ENCODE measurements at regions not wholly inside any gene's neighbourhood (a gene's known extent, or its start where the extent isn't known, plus 50 kb on each side); places are given as distances from the start of the nearest gene placed in this dataset.

DNA sequence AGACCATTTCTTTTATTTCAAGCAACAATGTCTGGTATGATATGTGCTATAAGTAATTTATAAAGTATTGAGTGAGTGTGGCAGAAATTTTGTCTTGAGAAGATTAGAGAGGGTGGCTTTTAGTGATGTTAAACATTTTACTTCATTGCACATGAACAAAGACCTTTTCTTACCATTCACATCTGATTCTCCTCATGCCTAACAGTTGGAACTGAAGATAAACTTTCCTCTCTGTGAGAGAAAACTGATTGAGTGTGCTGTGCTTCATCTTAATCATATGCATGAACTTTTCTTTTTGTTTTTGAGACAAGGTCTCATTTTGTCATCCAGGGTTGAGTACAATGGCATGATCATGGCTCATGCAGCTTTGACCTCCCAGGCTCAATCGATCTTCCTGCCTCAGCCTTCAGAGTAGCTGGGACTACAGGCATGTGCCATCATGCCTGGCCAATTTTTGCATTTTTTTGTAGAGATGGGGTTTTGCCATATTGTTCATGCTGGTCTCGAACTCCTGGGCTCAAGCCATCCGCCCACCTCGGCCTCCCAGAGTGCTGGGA, 377.7 kb upstream of the GOLIM4 start:
- Histone ChIP-seq H3K4me3 (ENCODE audit: insufficient read depth, low read depth, low read length) (no peak overlapping the region), H2AFZ (replicated peaks; ENCODE audit: low read length, poor library complexity) (no peak overlapping the region), H2BK20ac (ENCODE audit: low read depth, low read length) (no peak overlapping the region), H4K5ac (ENCODE audit: low read depth, low read length) (no peak overlapping the region), H3K9me1 (ENCODE audit: insufficient read depth, low read length) (no peaks in the 10 kb centered on the region), H2BK120ac (ENCODE audit: low read depth, low read length) (no peak overlapping the region), H4K20me1 (ENCODE audit: insufficient read depth, low read length) (no peaks in the 10 kb centered on the region), H2AK5ac (ENCODE audit: low read depth, low read length) (no peak overlapping the region), H3K9me3 (ENCODE audit: control insufficient read depth, insufficient read depth, low read length) (no peaks in the 10 kb centered on the region), H3K18ac (ENCODE audit: low read depth, low read length) (no peak overlapping the region), H3K4ac (ENCODE audit: low read depth, low read length) (no peak overlapping the region), H3K4me2 (ENCODE audit: low read depth, low read length) (no peak overlapping the region), H3K27me3 (ENCODE audit: control insufficient read depth, insufficient read depth, low read length) (no peaks in the 10 kb centered on the region), H3K23ac (ENCODE audit: low read depth, low read length) (no peak overlapping the region), H2BK15ac (ENCODE audit: low read depth, low read length) (no peak overlapping the region), H3K9ac (ENCODE audit: low read depth, low read length) (no peak overlapping the region), H2BK5ac (ENCODE audit: low read depth, low read length, poor library complexity, severe bottlenecking) (no peak overlapping the region), H3K79me1 (ENCODE audit: low read depth in 1 of 2, low read length in 2 of 2) (no peaks in the 10 kb centered on the region), H4K8ac (ENCODE audit: low read depth in 2 of 2, low read length in 2 of 2) (no peak overlapping the region), H3K14ac (replicated peaks; ENCODE audit: low read depth, low read length) (no peak overlapping the region), H3K4me1 (ENCODE audit: control insufficient read depth, insufficient read depth, low read length) (no peaks in the 10 kb centered on the region), H3K36me3 (ENCODE audit: control insufficient read depth, insufficient read depth, low read length) (no peaks in the 10 kb centered on the region), H3K27ac (ENCODE audit: insufficient read depth, low read length) (no peak overlapping the region), H3K56ac (ENCODE audit: extremely low read depth, insufficient read depth, low read length) (no peak overlapping the region), H4K91ac (ENCODE audit: insufficient read depth, low read depth, low read length) (no peak overlapping the region), H2AK9ac (replicated peaks; ENCODE audit: low read depth, low read length, poor library complexity) (no peak overlapping the region)
- TF ChIP-seq MAFK (IDR thresholded peaks at IDR 0.05; ENCODE audit: low read depth, low read length) (no peak), NFE2L2 (IDR thresholded peaks at IDR 0.05; ENCODE audit: low read depth, low read length) (no peak)
- ATAC-seq (ENCODE audit: low read depth) (no peak), DNase-seq (no peak)
- no CpG with 5 or more reads among the region's 4 CpGs for WGBS, 2 experiments (ENCODE audit: extremely low coverage in 2 of 2, insufficient read length in 1 of 2)
- CTCF ChIA-PET: no interaction called here
- in situ Hi-C loops (cut with MboI; ENCODE audit: low sequenced_read_pairs): loop anchor here (10.0 kb wide), 1 partner anchor 259 kb away; no protein-coding TSS in a partner anchor
- POLR2A ChIA-PET (ENCODE audit: unreplicated experiment): no interaction called here
- intact Hi-C loops (cut with micrococcal nuclease): no loop called here
- dilution Hi-C loops (cut with HindIII; ENCODE audit: low sequenced_read_pairs, unreplicated experiment): no loop called here
- BruUV-seq (replicated peaks): no TSS peak
